OCI-LY7 (cell line): ENCODE measurements at regions not wholly inside any gene's neighbourhood (a gene's known extent, or its start where the extent isn't known, plus 50 kb on each side); places are given as distances from the start of the nearest gene placed in this dataset.
"Not testable (repeated sequence)": the region's sequence is repeated elsewhere in the genome, so short reads cannot be mapped to it uniquely, and the experiment has no call there.

Source experiments
- EZH2phosphoT487 ChIP-seq: fragments of 200-600 bp; sonication (generic); IDR thresholded peaks from 2 replicates; pipeline ENCODE4 v1.6.1; 2018; ENCODE audit warnings: low read depth, borderline replicate concordance, mild to moderate bottlenecking, mixed run types, antibody characterized with exemption, low read length, moderate library complexity, mixed read lengths
- TF ChIP-seq, protein P1 (sequence below): fragments of 200-600 bp; sonication (generic); conservative IDR thresholded peaks from 2 replicates; pipeline ENCODE4 v1.5.1; 2014; ENCODE audit warnings: mild to moderate bottlenecking, antibody characterized with exemption, low read length, moderate library complexity, mixed read lengths

- TF ChIP-seq, protein P1, sequence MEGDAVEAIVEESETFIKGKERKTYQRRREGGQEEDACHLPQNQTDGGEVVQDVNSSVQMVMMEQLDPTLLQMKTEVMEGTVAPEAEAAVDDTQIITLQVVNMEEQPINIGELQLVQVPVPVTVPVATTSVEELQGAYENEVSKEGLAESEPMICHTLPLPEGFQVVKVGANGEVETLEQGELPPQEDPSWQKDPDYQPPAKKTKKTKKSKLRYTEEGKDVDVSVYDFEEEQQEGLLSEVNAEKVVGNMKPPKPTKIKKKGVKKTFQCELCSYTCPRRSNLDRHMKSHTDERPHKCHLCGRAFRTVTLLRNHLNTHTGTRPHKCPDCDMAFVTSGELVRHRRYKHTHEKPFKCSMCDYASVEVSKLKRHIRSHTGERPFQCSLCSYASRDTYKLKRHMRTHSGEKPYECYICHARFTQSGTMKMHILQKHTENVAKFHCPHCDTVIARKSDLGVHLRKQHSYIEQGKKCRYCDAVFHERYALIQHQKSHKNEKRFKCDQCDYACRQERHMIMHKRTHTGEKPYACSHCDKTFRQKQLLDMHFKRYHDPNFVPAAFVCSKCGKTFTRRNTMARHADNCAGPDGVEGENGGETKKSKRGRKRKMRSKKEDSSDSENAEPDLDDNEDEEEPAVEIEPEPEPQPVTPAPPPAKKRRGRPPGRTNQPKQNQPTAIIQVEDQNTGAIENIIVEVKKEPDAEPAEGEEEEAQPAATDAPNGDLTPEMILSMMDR = not testable (repeated sequence)
- not testable (repeated sequence) for TF ChIP-seq EZH2phosphoT487
Measured at GRCh38 chr2:16748511-16749266, 83.1 kb upstream of the CYRIA start.
